ENCODE measurements at regions not wholly inside any gene's neighbourhood (a gene's known extent, or its start where the extent isn't known, plus 50 kb on each side); places are given as distances from the start of the nearest gene placed in this dataset.
A peak's percentile ranks its signal among the peaks of the same experiment; 100 is the strongest.

DNA sequence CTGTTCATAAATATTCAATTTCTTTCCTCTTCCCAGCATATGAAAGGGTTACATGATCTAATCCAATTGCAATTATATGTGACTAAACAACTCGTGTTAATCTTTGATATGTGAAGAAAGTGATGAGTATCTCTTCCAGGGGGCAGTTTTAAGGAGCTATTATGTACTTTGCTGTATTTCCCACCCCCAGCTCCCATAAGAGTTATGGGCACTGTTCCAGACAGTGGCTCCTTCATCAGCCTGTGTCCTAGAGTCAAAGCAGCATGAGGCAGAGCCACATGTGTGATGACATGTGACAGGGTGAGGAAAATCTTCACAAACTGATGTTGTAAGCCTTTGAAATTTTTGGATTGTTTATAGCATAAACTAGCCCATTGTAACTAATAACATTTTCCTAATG, 315.4 kb downstream of the DIPK2A start:
- no peaks in the 10 kb centered on the region for H3K27me3 Mint-ChIP-seq (ENCODE audit: unreplicated experiment)
- no peak overlapping the region for H3K4me3 Mint-ChIP-seq (ENCODE audit: low read depth, unreplicated experiment)
- intact Hi-C loops (cut with micrococcal nuclease; ENCODE audit: unreplicated experiment): no loop called here
- H3K27ac Mint-ChIP-seq (ENCODE audit: unreplicated experiment): no peak overlapping the region
- no peak for DNase-seq
- CTCF ChIA-PET: interaction anchor here (1.1 kb wide), 1 partner anchor 477 kb away, joined by 3 read pairs; no protein-coding TSS in a partner anchor
- BruUV-seq (replicated peaks): no TSS peak
- no peaks in the 10 kb centered on the region for H3K4me1 Mint-ChIP-seq (ENCODE audit: low read depth, unreplicated experiment)
- TF ChIP-seq, protein P1, sequence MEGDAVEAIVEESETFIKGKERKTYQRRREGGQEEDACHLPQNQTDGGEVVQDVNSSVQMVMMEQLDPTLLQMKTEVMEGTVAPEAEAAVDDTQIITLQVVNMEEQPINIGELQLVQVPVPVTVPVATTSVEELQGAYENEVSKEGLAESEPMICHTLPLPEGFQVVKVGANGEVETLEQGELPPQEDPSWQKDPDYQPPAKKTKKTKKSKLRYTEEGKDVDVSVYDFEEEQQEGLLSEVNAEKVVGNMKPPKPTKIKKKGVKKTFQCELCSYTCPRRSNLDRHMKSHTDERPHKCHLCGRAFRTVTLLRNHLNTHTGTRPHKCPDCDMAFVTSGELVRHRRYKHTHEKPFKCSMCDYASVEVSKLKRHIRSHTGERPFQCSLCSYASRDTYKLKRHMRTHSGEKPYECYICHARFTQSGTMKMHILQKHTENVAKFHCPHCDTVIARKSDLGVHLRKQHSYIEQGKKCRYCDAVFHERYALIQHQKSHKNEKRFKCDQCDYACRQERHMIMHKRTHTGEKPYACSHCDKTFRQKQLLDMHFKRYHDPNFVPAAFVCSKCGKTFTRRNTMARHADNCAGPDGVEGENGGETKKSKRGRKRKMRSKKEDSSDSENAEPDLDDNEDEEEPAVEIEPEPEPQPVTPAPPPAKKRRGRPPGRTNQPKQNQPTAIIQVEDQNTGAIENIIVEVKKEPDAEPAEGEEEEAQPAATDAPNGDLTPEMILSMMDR (IDR thresholded peaks at IDR 0.05; ENCODE audit: unreplicated experiment): no peak
- no peaks in the 10 kb centered on the region for H3K9me3 Mint-ChIP-seq (ENCODE audit: low read depth, unreplicated experiment)
- H3K36me3 Mint-ChIP-seq (ENCODE audit: insufficient read depth, unreplicated experiment): no peaks in the 10 kb centered on the region

DNA sequence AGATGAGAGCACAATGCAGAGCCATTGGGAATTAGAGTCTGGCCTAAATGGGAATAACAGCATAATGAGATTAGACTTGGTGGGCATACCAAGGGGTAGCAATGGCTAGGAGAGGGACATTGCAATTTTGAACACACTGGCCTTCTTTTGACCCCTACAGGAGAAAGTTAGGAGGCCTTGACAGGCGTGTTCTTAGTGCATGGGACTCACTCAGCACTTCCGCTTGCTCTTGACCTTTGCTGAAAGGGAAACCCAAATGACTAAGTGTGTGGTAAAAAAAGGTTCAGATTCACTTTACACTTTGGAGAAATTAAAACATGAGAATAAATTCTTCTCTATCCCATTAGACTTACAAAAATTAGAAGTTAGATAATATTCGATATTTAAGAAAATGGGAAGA, 317.4 kb downstream of the DIPK2A start:
- Mint-ChIP-seq H3K4me1 (ENCODE audit: low read depth, unreplicated experiment) (no peaks in the 10 kb centered on the region), H3K4me3 (ENCODE audit: low read depth, unreplicated experiment) (no peak overlapping the region), H3K9me3 (ENCODE audit: low read depth, unreplicated experiment) (no peaks in the 10 kb centered on the region), H3K27ac (ENCODE audit: unreplicated experiment) (no peak overlapping the region), H3K36me3 (ENCODE audit: insufficient read depth, unreplicated experiment) (no peaks in the 10 kb centered on the region), H3K27me3 (ENCODE audit: unreplicated experiment) (no peaks in the 10 kb centered on the region)
- no TSS peak for BruUV-seq (replicated peaks)
- no peak for DNase-seq
- TF ChIP-seq, protein P1 (IDR thresholded peaks at IDR 0.05; ENCODE audit: unreplicated experiment): no peak
- intact Hi-C loops (cut with micrococcal nuclease; ENCODE audit: unreplicated experiment): no loop called here
- CTCF ChIA-PET: interaction anchor here (0.6 kb wide), 1 partner anchor 406 kb away, joined by 3 read pairs; no protein-coding TSS in a partner anchor

DNA sequence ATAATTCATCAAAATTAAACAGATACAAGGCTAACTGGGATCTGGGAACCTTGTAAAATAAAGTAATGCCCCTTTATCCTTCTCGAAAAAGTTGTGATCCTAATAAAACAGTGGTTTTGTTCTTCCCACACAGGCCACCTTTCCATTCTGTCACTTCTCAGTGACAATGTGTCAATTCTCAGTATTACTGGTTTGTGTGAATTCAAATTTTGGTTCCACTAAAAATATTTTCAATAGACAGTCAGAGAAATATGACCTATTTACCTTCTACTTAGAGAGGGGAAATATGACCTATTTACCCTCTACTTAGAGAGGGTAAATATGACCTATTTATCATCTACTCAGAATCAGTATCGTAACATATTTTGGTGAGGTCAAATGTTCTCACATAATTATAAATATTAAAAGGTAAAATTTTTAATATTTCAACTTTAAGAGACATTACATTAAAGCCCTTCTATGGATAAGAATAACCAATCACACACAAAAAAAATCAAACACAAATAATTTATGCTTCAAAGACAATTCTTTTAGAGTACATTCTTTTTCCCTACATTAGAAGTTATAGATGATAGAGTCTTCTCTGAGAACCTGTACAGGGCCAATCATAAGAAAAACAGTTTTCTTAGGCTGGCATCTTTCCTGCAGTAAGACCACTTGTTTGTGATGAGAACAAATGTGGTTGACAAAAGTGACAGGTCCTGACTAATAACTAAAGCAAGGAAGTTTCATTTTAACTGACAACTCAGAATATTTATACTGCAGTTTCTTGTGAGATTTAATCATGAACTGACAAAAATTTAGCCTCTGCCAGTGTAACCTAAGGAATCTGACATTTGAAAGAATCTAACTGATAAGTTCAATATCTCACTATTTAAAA, 323.3 kb downstream of the DIPK2A start:
- TF ChIP-seq, protein P1 (IDR thresholded peaks at IDR 0.05; ENCODE audit: unreplicated experiment): no peak
- BruUV-seq (replicated peaks): no TSS peak
- Mint-ChIP-seq H3K27ac (ENCODE audit: unreplicated experiment) (peak overlapping the region; percentile 69), H3K36me3 (ENCODE audit: insufficient read depth, unreplicated experiment) (no peaks in the 10 kb centered on the region), H3K4me1 (ENCODE audit: low read depth, unreplicated experiment) (peaks cover 29% of the 10 kb centered on the region), H3K9me3 (ENCODE audit: low read depth, unreplicated experiment) (no peaks in the 10 kb centered on the region), H3K4me3 (ENCODE audit: low read depth, unreplicated experiment) (peak overlapping the region; percentile 33), H3K27me3 (ENCODE audit: unreplicated experiment) (no peaks in the 10 kb centered on the region)
- DNase-seq: no peak
- intact Hi-C loops (cut with micrococcal nuclease; ENCODE audit: unreplicated experiment): loop anchor here (5.0 kb wide), 2 partner anchors 318 to 477 kb away; no protein-coding TSS in a partner anchor
- CTCF ChIA-PET: no interaction called here

DNA sequence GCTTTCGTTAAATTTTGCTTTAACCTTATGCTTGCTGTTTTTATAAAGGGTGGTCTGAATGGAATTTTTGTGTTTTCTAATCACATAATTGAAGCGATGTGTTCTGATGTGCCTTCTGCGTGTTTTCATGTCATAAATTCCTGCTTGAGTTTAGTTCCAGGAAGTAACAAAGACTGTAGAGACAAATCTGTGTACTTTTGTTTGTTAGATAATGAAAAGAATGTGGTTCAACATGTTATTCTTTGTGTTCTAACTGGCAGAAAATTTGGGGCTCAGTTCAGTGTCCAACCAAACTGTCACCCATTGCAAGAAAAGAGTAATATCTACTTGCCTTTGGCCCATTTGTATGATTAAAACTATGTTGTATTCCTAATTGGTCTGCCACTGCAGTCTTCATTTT, 324.0 kb downstream of the DIPK2A start:
- peak overlapping the region; percentile 33 for H3K4me3 Mint-ChIP-seq (ENCODE audit: low read depth, unreplicated experiment)
- no peaks in the 10 kb centered on the region for H3K27me3 Mint-ChIP-seq (ENCODE audit: unreplicated experiment)
- peak overlapping the region; percentile 69 for H3K27ac Mint-ChIP-seq (ENCODE audit: unreplicated experiment)
- H3K4me1 Mint-ChIP-seq (ENCODE audit: low read depth, unreplicated experiment): peaks cover 29% of the 10 kb centered on the region
- H3K9me3 Mint-ChIP-seq (ENCODE audit: low read depth, unreplicated experiment): peaks cover 2% of the 10 kb centered on the region
- TF ChIP-seq, protein P1 (IDR thresholded peaks at IDR 0.05; ENCODE audit: unreplicated experiment): no peak
- no peaks in the 10 kb centered on the region for H3K36me3 Mint-ChIP-seq (ENCODE audit: insufficient read depth, unreplicated experiment)
- intact Hi-C loops (cut with micrococcal nuclease; ENCODE audit: unreplicated experiment): loop anchor here (5.0 kb wide), 1 partner anchor 477 kb away; no protein-coding TSS in a partner anchor
- BruUV-seq (replicated peaks): no TSS peak
- DNase-seq: no peak
- CTCF ChIA-PET: no interaction called here

Data from Calu3 (cell line).